A549 (cell line): ENCODE measurements at regions not wholly inside any gene's neighbourhood (a gene's known extent, or its start where the extent isn't known, plus 50 kb on each side); places are given as distances from the start of the nearest gene placed in this dataset.

ENCODE experiments used
- ATAC-seq, 2 experiments: fragments of 200-7000 bp in 1 of 2; fragments of >200 bp in 1 of 2; cut with Nextera tagmentation in 1 of 2; cut with Tn5 transposase in 1 of 2; 3 replicates each; pipeline versions ENCODE4 v1.8.0 to v1.9.1; 2018 to 2020; ENCODE audit warnings: mild to moderate bottlenecking in 1 of 2, moderate library complexity in 1 of 2
- CTCF ChIA-PET: fragments of 300-600 bp; sonication (Branson Sonifier 250); formaldehyde crosslinking; extraction: SDS; loops from one replicate; lab custom pipeline; 2021; ENCODE audit warnings: antibody characterized with exemption, inconsistent platforms; lab: Yijun Ruan, JAX
- POLR2A ChIA-PET: fragments of 350-600 bp; formaldehyde crosslinking; extraction: SDS; loops from one replicate; lab custom pipeline; 2021; ENCODE audit warnings: antibody characterized with exemption, inconsistent platforms; lab: Yijun Ruan, JAX
- DNase-seq, 2 experiments: peaks; one replicate each; pipeline versions ENCODE4 v3.0.0 to v3.0.0-alpha.2; 2011 to 2016; ENCODE audit warnings: low read depth in 1 of 2, low spot score in 1 of 2
- FAIRE-seq: peaks from 2 replicates; lab custom pipeline; 2011; peaks lifted over from hg19 to GRCh38; lab: Jason Lieb, UNC
- H3K27ac ChIP-seq, 2 experiments: fragments of >200 bp; sonication (Bioruptor Twin); formaldehyde crosslinking; 3 replicates each; pipeline ENCODE4 v1.5.1; 2016 to 2017
- H3K4me1 ChIP-seq: fragments of >200 bp; sonication (Bioruptor Twin); formaldehyde crosslinking; 3 replicates; pipeline ENCODE4 v1.6.1; 2016
- H3K4me2 ChIP-seq: fragments of >200 bp; sonication (Bioruptor Twin); formaldehyde crosslinking; 3 replicates; pipeline ENCODE4 v1.6.1; 2016
- H3K4me3 ChIP-seq: fragments of >200 bp; sonication (Bioruptor Twin); formaldehyde crosslinking; 3 replicates; pipeline ENCODE4 v1.5.1; 2016
- H3K9me3 ChIP-seq: fragments of >200 bp; sonication (Bioruptor Twin); formaldehyde crosslinking; 3 replicates; pipeline ENCODE4 v1.6.1; 2016
- BHLHE40 ChIP-seq: IDR thresholded peaks from 2 replicates; pipeline ENCODE4 v1.6.1; 2012; ENCODE audit warnings: low read depth, low read length, inconsistent platforms
- CBX2 ChIP-seq: fragments of 200-600 bp; sonication (generic); IDR thresholded peaks from 2 replicates; pipeline ENCODE4 v1.6.1; 2016; ENCODE audit warnings: low read depth, mild to moderate bottlenecking, borderline replicate concordance
- CHD2 ChIP-seq: fragments of 150-350 bp; IDR thresholded peaks from 2 replicates; pipeline ENCODE4 v1.6.1; 2014; ENCODE audit warnings: low read length; ENCODE audit not compliant: partially characterized antibody
- CHD4 ChIP-seq: fragments of 200-600 bp; sonication (generic); IDR thresholded peaks from 2 replicates; pipeline ENCODE4 v1.6.1; 2016; ENCODE audit warnings: antibody characterized with exemption, mild to moderate bottlenecking, borderline replicate concordance
- ESRRA ChIP-seq: fragments of 150-350 bp; IDR thresholded peaks from 2 replicates; pipeline ENCODE4 v1.6.1; 2014; ENCODE audit warnings: mild to moderate bottlenecking, low read length, borderline replicate concordance
- FOSB ChIP-seq: fragments of 250-450 bp; sonication (Bioruptor Pico); IDR thresholded peaks from 2 replicates; pipeline ENCODE4 v1.5.0; 2020; ENCODE audit warnings: mild to moderate bottlenecking, moderate library complexity
- FOSL2 ChIP-seq, 2 experiments: fragments of 450-650 bp in 1 of 2; fragments of >200 bp in 1 of 2; sonication (Bioruptor Twin) in 1 of 2; formaldehyde crosslinking; IDR thresholded peaks; 2 replicates each; pipeline versions ENCODE4 v1.5.0 to v1.6.1; 2016 to 2020; ENCODE audit warnings: mild to moderate bottlenecking in 1 of 2, moderate library complexity in 1 of 2
- GATA3 ChIP-seq: IDR thresholded peaks from 2 replicates; pipeline ENCODE4 v1.6.1; 2012; ENCODE audit warnings: borderline replicate concordance
- HDAC2 ChIP-seq: fragments of 200-600 bp; sonication (generic); IDR thresholded peaks from 2 replicates; pipeline ENCODE4 v1.6.1; 2016
- HES2 ChIP-seq: fragments of >200 bp; sonication (Bioruptor Twin); formaldehyde crosslinking; IDR thresholded peaks from 2 replicates; pipeline ENCODE4 v1.6.1; 2016
- HEYL ChIP-seq: fragments of 250-450 bp; sonication (Bioruptor Pico); IDR thresholded peaks from 2 replicates; pipeline ENCODE4 v1.8.0; 2021; ENCODE audit warnings: mild to moderate bottlenecking, moderate library complexity
- HOXA7 ChIP-seq: fragments of 250-450 bp; sonication (Bioruptor Pico); IDR thresholded peaks from 2 replicates; pipeline ENCODE4 v1.5.0; 2020; ENCODE audit warnings: mild to moderate bottlenecking, moderate library complexity
- HOXB13 ChIP-seq: fragments of 250-450 bp; sonication (Bioruptor Pico); IDR thresholded peaks from 2 replicates; pipeline ENCODE4 v1.5.0; 2020; ENCODE audit warnings: low read depth, mild to moderate bottlenecking, moderate library complexity
- HOXB5 ChIP-seq: fragments of 250-450 bp; sonication (Bioruptor Pico); IDR thresholded peaks from 2 replicates; pipeline ENCODE4 v1.5.0; 2020; ENCODE audit warnings: mild to moderate bottlenecking, moderate library complexity
- JUNB ChIP-seq: fragments of >200 bp; sonication (Bioruptor Twin); formaldehyde crosslinking; IDR thresholded peaks from 2 replicates; pipeline ENCODE4 v1.6.1; 2016
- KDM5A ChIP-seq: fragments of 200-600 bp; sonication (generic); IDR thresholded peaks from 2 replicates; pipeline ENCODE4 v1.6.1; 2016; ENCODE audit warnings: antibody characterized with exemption, mild to moderate bottlenecking
- MAZ ChIP-seq: fragments of 150-350 bp; IDR thresholded peaks from 2 replicates; pipeline ENCODE4 v1.6.1; 2014; ENCODE audit warnings: antibody characterized with exemption, low read depth, low read length, borderline replicate concordance
- NR3C1 ChIP-seq: fragments of >200 bp; sonication (Bioruptor Twin); formaldehyde crosslinking; IDR thresholded peaks from 3 replicates; pipeline ENCODE4 v1.6.1; 2017
- PHF8 ChIP-seq: fragments of 200-600 bp; sonication (generic); IDR thresholded peaks from 2 replicates; pipeline ENCODE4 v1.6.1; 2016; ENCODE audit warnings: low read depth, mild to moderate bottlenecking, antibody characterized with exemption, moderate library complexity, borderline replicate concordance
- POLR2AphosphoS2 ChIP-seq: conservative IDR thresholded peaks from 2 replicates; pipeline ENCODE4 v1.6.1; 2012; ENCODE audit warnings: low read length, improper control_type of control experiment, inconsistent platforms
- RAD21 ChIP-seq, 2 experiments: fragments of >200 bp in 1 of 2; sonication (Bioruptor Twin) in 1 of 2; formaldehyde crosslinking in 1 of 2; IDR thresholded peaks in 1 of 2; conservative IDR thresholded peaks in 1 of 2; 2 replicates in 1 of 2; 3 replicates in 1 of 2; pipeline ENCODE4 v1.6.1; 2012 to 2018; ENCODE audit warnings: inconsistent platforms in 1 of 2
- RARB ChIP-seq: fragments of 250-450 bp; sonication (Bioruptor Pico); IDR thresholded peaks from 2 replicates; pipeline ENCODE4 v1.8.0; 2021; ENCODE audit warnings: mild to moderate bottlenecking, moderate library complexity
- RCOR1 ChIP-seq: fragments of 150-350 bp; IDR thresholded peaks from 2 replicates; pipeline ENCODE4 v1.6.1; 2014; ENCODE audit warnings: antibody characterized with exemption, low read length, low read depth
- RFX5 ChIP-seq: fragments of 450-650 bp; IDR thresholded peaks from 2 replicates; pipeline ENCODE4 v1.7.1; 2014; ENCODE audit warnings: antibody characterized with exemption, mild to moderate bottlenecking, moderate library complexity
- SMC3 ChIP-seq: fragments of >200 bp; sonication (Bioruptor Twin); formaldehyde crosslinking; IDR thresholded peaks from 3 replicates; pipeline ENCODE4 v1.6.1; 2018; ENCODE audit warnings: inconsistent platforms
- SREBF2 ChIP-seq: fragments of 450-650 bp; IDR thresholded peaks from 2 replicates; pipeline ENCODE4 v1.6.1; 2014; ENCODE audit warnings: mild to moderate bottlenecking, moderate library complexity
- TP53 ChIP-seq: fragments of 250-450 bp; sonication (Bioruptor Pico); IDR thresholded peaks from 2 replicates; pipeline ENCODE4 v1.5.0; 2021; ENCODE audit warnings: mild to moderate bottlenecking, moderate library complexity
- ZNF302 ChIP-seq: fragments of 250-450 bp; sonication (Bioruptor Pico); IDR thresholded peaks from 2 replicates; pipeline ENCODE4 v1.9.0; 2021; ENCODE audit warnings: inconsistent platforms, mild to moderate bottlenecking, moderate library complexity
- WGBS: methylation state at CpG from one replicate; pipeline ENCODE4 v1.1.6; 2017; ENCODE audit errors: missing lambda C conversion rate; 5-methylcytosine and 5-hydroxymethylcytosine counted together
- TF ChIP-seq, protein P1 (sequence below): IDR thresholded peaks from 2 replicates; pipeline ENCODE4 v1.6.1; 2012
- TF ChIP-seq, protein P2 (sequence below): IDR thresholded peaks from 2 replicates; pipeline ENCODE4 v1.6.1; 2012; ENCODE audit warnings: low read depth, borderline replicate concordance

GRCh38 chr17:77467521-77467920 lies 326.8 kb downstream of the SEC14L1 start:
- CTCF ChIA-PET: interaction anchor here (1.3 kb wide), 1 partner anchor 27 kb away, joined by 5 read pairs; no protein-coding TSS in a partner anchor
- H3K4me2 ChIP-seq: no peak overlapping the region
- 95% methylated on average over 25 of the region's 25 CpGs for WGBS

DNA sequence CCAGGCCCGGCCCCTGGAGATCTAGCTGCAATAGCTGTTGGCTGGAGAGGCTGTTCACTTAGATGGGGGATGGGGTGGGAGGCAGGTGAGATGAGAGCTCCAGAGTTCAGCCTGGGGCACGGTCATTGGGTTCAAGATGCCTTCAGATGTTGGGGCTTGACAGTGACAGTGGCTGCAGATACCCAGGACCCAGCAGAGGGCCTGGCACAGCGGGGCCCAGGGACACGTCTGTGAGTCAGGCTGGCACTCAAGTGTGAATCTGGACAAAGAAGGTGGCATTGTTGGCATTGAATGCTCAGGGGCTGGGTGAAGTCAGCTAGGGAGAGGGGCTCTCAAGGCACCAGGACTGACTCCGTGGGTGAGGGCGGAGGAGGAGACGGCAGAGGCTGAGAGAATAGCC lies 328.1 kb downstream of the SEC14L1 start:
- Histone ChIP-seq H3K9me3 (no peaks in the 10 kb centered on the region), H3K4me2 (no peak overlapping the region), H3K27ac (no peak overlapping the region), H3K4me3 (no peak overlapping the region), H3K4me1 (peaks cover 51% of the 10 kb centered on the region)
- 88% methylated on average over 7 of the region's 7 CpGs for WGBS
- FAIRE-seq (no peak), ATAC-seq (no peak), DNase-seq (no peak)
- CTCF ChIA-PET: interaction anchor here (0.8 to 1.3 kb wide), 4 partner anchors 26 to 139 kb away, joined by 3 to 6 read pairs (median 5); no protein-coding TSS in a partner anchor
- TF ChIP-seq RFX5 (no peak), SMC3 (no peak), POLR2AphosphoS2 (no peak), HDAC2 (no peak), RARB (CRISPR knock-in tag) (no peak), FOSB (no peak), HOXB5 (CRISPR knock-in tag) (no peak), KDM5A (no peak), GATA3 (no peak), ZNF302 (CRISPR knock-in tag) (no peak), SREBF2 (no peak), JUNB (no peak), NR3C1 (no peak), FOSL2 (IDR thresholded peaks at IDR 0.05) (no peak), FOSL2 (CRISPR knock-in tag; IDR thresholded peaks at IDR 0.05) (no peak), ESRRA (no peak), CHD4 (no peak), MAZ (no peak), RAD21 (conservative IDR thresholded peaks at IDR 0.05 in 1 of 2, IDR thresholded peaks at IDR 0.05 in 1 of 2) (no peak), HOXA7 (CRISPR knock-in tag) (no peak)
- TF ChIP-seq, protein P1, sequence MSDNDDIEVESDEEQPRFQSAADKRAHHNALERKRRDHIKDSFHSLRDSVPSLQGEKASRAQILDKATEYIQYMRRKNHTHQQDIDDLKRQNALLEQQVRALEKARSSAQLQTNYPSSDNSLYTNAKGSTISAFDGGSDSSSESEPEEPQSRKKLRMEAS: no peak
- POLR2A ChIA-PET: no interaction called here

More at GRCh38 chr17:77467521-77467920, 326.8 kb downstream of the SEC14L1 start:
- Histone ChIP-seq H3K9me3 (no peaks in the 10 kb centered on the region), H3K4me1 (peaks cover 37% of the 10 kb centered on the region), H3K27ac (no peak overlapping the region), H3K4me3 (no peak overlapping the region)
- DNase-seq (no peak), FAIRE-seq (no peak), ATAC-seq (no peak)
- POLR2A ChIA-PET: no interaction called here
- TF ChIP-seq MAZ (no peak), PHF8 (no peak), POLR2AphosphoS2 (no peak), BHLHE40 (no peak), CHD4 (no peak), FOSB (no peak), HOXB13 (CRISPR knock-in tag) (no peak), CBX2 (no peak), TP53 (CRISPR knock-in tag) (no peak), HES2 (no peak), RCOR1 (no peak), RFX5 (no peak), CHD2 (no peak), HEYL (CRISPR knock-in tag) (no peak)
- TF ChIP-seq, protein P2, sequence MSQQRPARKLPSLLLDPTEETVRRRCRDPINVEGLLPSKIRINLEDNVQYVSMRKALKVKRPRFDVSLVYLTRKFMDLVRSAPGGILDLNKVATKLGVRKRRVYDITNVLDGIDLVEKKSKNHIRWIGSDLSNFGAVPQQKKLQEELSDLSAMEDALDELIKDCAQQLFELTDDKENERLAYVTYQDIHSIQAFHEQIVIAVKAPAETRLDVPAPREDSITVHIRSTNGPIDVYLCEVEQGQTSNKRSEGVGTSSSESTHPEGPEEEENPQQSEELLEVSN: no peak
- TF ChIP-seq, protein P1: no peak
